Liver (tissue), 8 donors: ENCODE measurements at regions not wholly inside any gene's neighbourhood (a gene's known extent, or its start where the extent isn't known, plus 50 kb on each side); places are given as distances from the start of the nearest gene placed in this dataset.

Experiments
- DNase-seq: peaks from one replicate; pipeline ENCODE4 v3.0.0-alpha.2; 2017; ENCODE audit warnings: low spot score
- H3K27ac ChIP-seq, 2 donors: one replicate each; pipeline ENCODE4 v1.7.0; 2013; ENCODE audit warnings: inconsistent platforms in 2 of 2, low read length in 2 of 2, control low read depth in 1 of 2, low read depth in 1 of 2, mild to moderate bottlenecking in 1 of 2
- H3K27me3 ChIP-seq, 4 donors: one replicate each; pipeline versions ENCODE4 v1.6.1 to v1.7.0; 2013; ENCODE audit warnings: low read length in 3 of 4, inconsistent platforms in 1 of 4, mild to moderate bottlenecking in 1 of 4, moderate library complexity in 1 of 4; ENCODE audit not compliant: control insufficient read depth in 4 of 4, insufficient read depth in 4 of 4
- H3K36me3 ChIP-seq, 4 donors: one replicate each; pipeline versions ENCODE4 v1.6.1 to v1.7.0; 2013; ENCODE audit warnings: low read length in 3 of 4, mild to moderate bottlenecking in 3 of 4, low read depth in 1 of 4, moderate library complexity in 1 of 4; ENCODE audit not compliant: control insufficient read depth in 4 of 4, insufficient read depth in 3 of 4
- H3K4me1 ChIP-seq, 4 donors: one replicate each; pipeline versions ENCODE4 v1.6.1 to v1.7.0; 2013; ENCODE audit warnings: low read length in 3 of 4, mild to moderate bottlenecking in 3 of 4, moderate library complexity in 1 of 4; ENCODE audit not compliant: control insufficient read depth in 4 of 4, insufficient read depth in 4 of 4
- H3K4me3 ChIP-seq, 3 donors: one replicate each; pipeline versions ENCODE4 v1.6.1 to v1.7.0; 2013; ENCODE audit warnings: low read length in 3 of 3, control low read depth in 1 of 3, low read depth in 1 of 3, mild to moderate bottlenecking in 1 of 3
- H3K9ac ChIP-seq, 2 donors: one replicate each; pipeline ENCODE4 v1.7.0; 2013; ENCODE audit warnings: low read length in 2 of 2, mild to moderate bottlenecking in 2 of 2, moderate library complexity in 2 of 2, control low read depth in 1 of 2, low read depth in 1 of 2
- H3K9me3 ChIP-seq, 4 donors: one replicate each; pipeline versions ENCODE4 v1.6.1 to v1.7.0; 2013; ENCODE audit warnings: low read length in 3 of 4; ENCODE audit not compliant: control insufficient read depth in 4 of 4
- FOXA1 ChIP-seq: IDR thresholded peaks from 2 replicates; pipeline ENCODE4 v1.6.1; 2016; ENCODE audit warnings: antibody characterized with exemption
- FOXA2 ChIP-seq: IDR thresholded peaks from 2 replicates; pipeline ENCODE4 v1.6.1; 2016; ENCODE audit warnings: antibody characterized with exemption
- GABPA ChIP-seq, 2 donors: IDR thresholded peaks in 1 of 2; conservative IDR thresholded peaks in 1 of 2; 2 replicates each; pipeline ENCODE4 v1.6.1; 2016; ENCODE audit warnings: antibody characterized with exemption in 2 of 2, mild to moderate bottlenecking in 1 of 2, moderate library complexity in 1 of 2
- HNF4A ChIP-seq, 2 donors: conservative IDR thresholded peaks; 2 replicates each; pipeline ENCODE4 v1.6.1; 2016; ENCODE audit warnings: antibody characterized with exemption in 2 of 2, mild to moderate bottlenecking in 2 of 2
- HNF4G ChIP-seq: IDR thresholded peaks from 2 replicates; pipeline ENCODE4 v1.6.1; 2016; ENCODE audit warnings: antibody characterized with exemption
- MAX ChIP-seq: IDR thresholded peaks from 2 replicates; pipeline ENCODE4 v1.6.1; 2016; ENCODE audit warnings: antibody characterized with exemption
- NR2F2 ChIP-seq: IDR thresholded peaks from 2 replicates; pipeline ENCODE4 v1.6.1; 2016; ENCODE audit warnings: antibody characterized with exemption
- RAD21 ChIP-seq, 2 donors: IDR thresholded peaks; 2 replicates each; pipeline ENCODE4 v1.6.1; 2016; ENCODE audit warnings: antibody characterized with exemption in 2 of 2, mild to moderate bottlenecking in 2 of 2
- REST ChIP-seq: IDR thresholded peaks from 2 replicates; pipeline ENCODE4 v1.6.1; 2016; ENCODE audit warnings: antibody characterized with exemption, mild to moderate bottlenecking
- RXRA ChIP-seq, 2 donors: IDR thresholded peaks; 2 replicates each; pipeline ENCODE4 v1.6.1; 2017 to 2018; ENCODE audit warnings: antibody characterized with exemption in 2 of 2, mild to moderate bottlenecking in 1 of 2
- YY1 ChIP-seq: IDR thresholded peaks from 2 replicates; pipeline ENCODE4 v1.6.1; 2016; ENCODE audit warnings: antibody characterized with exemption, mild to moderate bottlenecking
- WGBS: extraction: QIAGEN DNeasy Blood & Tissue Kit; methylation state at CpG from one replicate; pipeline ENCODE4 v1.1.7; 2013; 5-methylcytosine and 5-hydroxymethylcytosine counted together
- TF ChIP-seq, protein P1 (sequence below): fragments of 150-350 bp; IDR thresholded peaks from 2 replicates; pipeline ENCODE4 v1.5.1; 2017; ENCODE audit warnings: improper control_type of control experiment, low read depth, low read length; ENCODE audit not compliant: missing input control
- donor health status: healthy.
- donor health status: healthy.
- donor health status: healthy.
- donor health status: healthy.
- donor health status: healthy.

- no peak for DNase-seq
- no peaks in the 10 kb centered on the region for H3K36me3 ChIP-seq
- no peak overlapping the region for H3K4me3 ChIP-seq
- H3K9me3 ChIP-seq, result peaks cover 0 to 2% (median 0%) of the 10 kb centered on the region in 4 donors
- H3K27ac ChIP-seq, result no peak overlapping the region
- H3K27me3 ChIP-seq, result no peaks in the 10 kb centered on the region
- 25% methylated on average over 2 of the region's 2 CpGs for WGBS
- no peak overlapping the region for H3K9ac ChIP-seq
- no peak for TF ChIP-seq NR2F2
- TF ChIP-seq HNF4A (conservative IDR thresholded peaks at IDR 0.05), result peak in 1 of 2 donors; percentile 48
- TF ChIP-seq MAX, result no peak
- TF ChIP-seq YY1, result peak; percentile 57
- peaks cover 0 to 2% (median 0%) of the 10 kb centered on the region in 4 donors for H3K4me1 ChIP-seq
Observed at GRCh38 chr7:8923164-8923806, 489.9 kb downstream of the NXPH1 start.

DNA sequence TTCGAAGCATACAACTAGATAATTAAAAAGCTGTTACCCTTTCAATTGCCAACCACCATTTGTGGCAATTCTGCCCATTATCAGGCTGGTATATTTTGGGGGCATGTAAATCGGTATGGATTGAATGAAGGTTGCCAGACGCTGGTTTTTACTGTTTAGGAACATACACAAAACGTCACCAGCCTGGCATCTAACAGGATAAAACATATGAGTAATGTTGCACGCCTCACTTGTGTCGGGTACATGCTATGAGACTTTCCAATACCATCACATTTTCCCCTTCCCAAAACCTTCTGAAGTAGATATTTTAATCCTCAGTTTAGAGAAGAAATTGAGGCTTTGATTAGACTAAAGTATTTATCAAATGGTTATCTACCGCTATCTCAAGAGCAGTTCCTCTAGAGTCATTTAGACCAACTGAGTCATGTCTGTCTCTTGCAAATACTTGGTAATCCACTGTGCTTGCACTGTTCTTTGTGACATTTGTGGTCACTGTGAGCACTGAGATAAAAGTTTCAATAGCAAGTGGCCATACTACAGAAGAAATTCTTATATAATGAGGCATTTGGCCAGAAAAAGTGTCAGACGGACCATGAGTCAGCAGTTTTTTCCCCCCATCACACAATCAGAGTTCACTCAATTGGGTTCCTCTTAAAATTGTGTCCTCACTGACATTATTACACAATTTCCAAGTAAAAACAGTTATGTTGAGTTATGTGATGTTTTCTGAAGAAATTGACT lies 498.7 kb downstream of the NXPH1 start:
- H3K27me3 ChIP-seq, result no peaks in the 10 kb centered on the region
- no peak overlapping the region for H3K27ac ChIP-seq
- H3K4me3 ChIP-seq, result no peak overlapping the region
- no peak overlapping the region for H3K9ac ChIP-seq
- H3K9me3 ChIP-seq, result no peaks in the 10 kb centered on the region
- WGBS, result 68% methylated on average over 8 of the region's 8 CpGs
- H3K36me3 ChIP-seq, result no peaks in the 10 kb centered on the region
- no peak for TF ChIP-seq HNF4A (conservative IDR thresholded peaks at IDR 0.05)
- no peak for TF ChIP-seq FOXA2
- no peak for TF ChIP-seq GABPA (IDR thresholded peaks at IDR 0.05 in 1 of 2, conservative IDR thresholded peaks at IDR 0.05 in 1 of 2)
- TF ChIP-seq RAD21 (IDR thresholded peaks at IDR 0.05), result no peak
- no peak for DNase-seq
- no peaks in the 10 kb centered on the region for H3K4me1 ChIP-seq

- Histone ChIP-seq H3K27ac (no peak overlapping the region), H3K9ac (no peak overlapping the region), H3K4me1 (no peaks in the 10 kb centered on the region), H3K4me3 (no peak overlapping the region), H3K36me3 (no peaks in the 10 kb centered on the region), H3K27me3 (no peaks in the 10 kb centered on the region), H3K9me3 (no peaks in the 10 kb centered on the region)
- DNase-seq, result no peak
- TF ChIP-seq RXRA (IDR thresholded peaks at IDR 0.05) (no peak), REST (no peak), HNF4A (conservative IDR thresholded peaks at IDR 0.05) (no peak), RAD21 (IDR thresholded peaks at IDR 0.05) (no peak), HNF4G (no peak), FOXA1 (no peak)
- TF ChIP-seq, protein P1, sequence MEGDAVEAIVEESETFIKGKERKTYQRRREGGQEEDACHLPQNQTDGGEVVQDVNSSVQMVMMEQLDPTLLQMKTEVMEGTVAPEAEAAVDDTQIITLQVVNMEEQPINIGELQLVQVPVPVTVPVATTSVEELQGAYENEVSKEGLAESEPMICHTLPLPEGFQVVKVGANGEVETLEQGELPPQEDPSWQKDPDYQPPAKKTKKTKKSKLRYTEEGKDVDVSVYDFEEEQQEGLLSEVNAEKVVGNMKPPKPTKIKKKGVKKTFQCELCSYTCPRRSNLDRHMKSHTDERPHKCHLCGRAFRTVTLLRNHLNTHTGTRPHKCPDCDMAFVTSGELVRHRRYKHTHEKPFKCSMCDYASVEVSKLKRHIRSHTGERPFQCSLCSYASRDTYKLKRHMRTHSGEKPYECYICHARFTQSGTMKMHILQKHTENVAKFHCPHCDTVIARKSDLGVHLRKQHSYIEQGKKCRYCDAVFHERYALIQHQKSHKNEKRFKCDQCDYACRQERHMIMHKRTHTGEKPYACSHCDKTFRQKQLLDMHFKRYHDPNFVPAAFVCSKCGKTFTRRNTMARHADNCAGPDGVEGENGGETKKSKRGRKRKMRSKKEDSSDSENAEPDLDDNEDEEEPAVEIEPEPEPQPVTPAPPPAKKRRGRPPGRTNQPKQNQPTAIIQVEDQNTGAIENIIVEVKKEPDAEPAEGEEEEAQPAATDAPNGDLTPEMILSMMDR, result no peak
- WGBS, result 82% methylated on average over 2 of the region's 2 CpGs
Observed at GRCh38 chr7:8932751-8933150, 499.3 kb downstream of the NXPH1 start.
